K562 (cell line): ENCODE measurements at regions not wholly inside any gene's neighbourhood (a gene's known extent, or its start where the extent isn't known, plus 50 kb on each side); places are given as distances from the start of the nearest gene placed in this dataset.

ENCODE experiments used
- ATAC-seq: fragments of 200-7000 bp; cut with Tn5 transposase; 3 replicates; pipeline ENCODE4 v1.9.1; 2020; ENCODE audit warnings: moderate library complexity
- BruUV-seq: library from RNA; stranded (reverse); fragments of 400-500 nt; replicated peaks from 2 replicates; lab custom pipeline; 2021; lab: Mats Ljungman, UMichigan
- CTCF ChIA-PET: fragments of 300-600 bp; formaldehyde crosslinking; extraction: SDS; loops from one replicate; lab custom pipeline; 2021; ENCODE audit warnings: low intra/inter-chr PET ratio; lab: Yijun Ruan, JAX
- POLR2A ChIA-PET: fragments of 300-600, 350-650 bp; sonication (Branson Sonifier 250); formaldehyde crosslinking; extraction: SDS; loops from one replicate; lab custom pipeline; 2021; ENCODE audit warnings: antibody characterized with exemption, inconsistent platforms; lab: Yijun Ruan, JAX
- DNase-seq, 4 experiments: peaks; one replicate each; pipeline versions ENCODE4 v3.0.0 to v3.0.0-alpha.2; 2011 to 2018; ENCODE audit warnings: low spot score in 3 of 4, mixed read lengths in 3 of 4; ENCODE audit errors: extremely low read depth in 1 of 4
- FAIRE-seq: peaks from 2 replicates; lab custom pipeline; 2011; peaks lifted over from hg19 to GRCh38; lab: Jason Lieb, UNC
- H2AFZ ChIP-seq: 2 replicates; pipeline ENCODE4 v1.6.0; 2011; ENCODE audit warnings: low read depth, low read length, control low read depth, inconsistent platforms
- H3K27ac ChIP-seq: fragments of 200-600 bp; 3 replicates; pipeline ENCODE4 v1.8.0; 2011; ENCODE audit warnings: low read depth, mild to moderate bottlenecking, control low read depth, inconsistent platforms, low read length, moderate library complexity, mixed read lengths; ENCODE audit errors: extremely low read depth
- H3K27me3 ChIP-seq, 2 experiments: fragments of 300-600 bp in 1 of 2; 2 replicates in 1 of 2; 3 replicates in 1 of 2; pipeline versions ENCODE4 v1.6.0 to v1.8.0; 2011; ENCODE audit warnings: inconsistent platforms in 2 of 2, low read length in 2 of 2, mild to moderate bottlenecking in 1 of 2, mixed read lengths in 1 of 2, moderate library complexity in 1 of 2; ENCODE audit not compliant: control insufficient read depth in 2 of 2, insufficient read depth in 2 of 2
- H3K36me3 ChIP-seq: fragments of 300-600 bp; 3 replicates; pipeline ENCODE4 v1.8.0; 2011; ENCODE audit warnings: mild to moderate bottlenecking, low read length, inconsistent platforms; ENCODE audit not compliant: control insufficient read depth, insufficient read depth
- H3K4me1 ChIP-seq, 2 experiments: fragments of 200-600 bp in 1 of 2; replicated peaks in 1 of 2; 2 replicates in 1 of 2; 3 replicates in 1 of 2; pipeline versions ENCODE4 v1.5.1 to v1.8.0; 2011; ENCODE audit warnings: inconsistent platforms in 2 of 2, low read length in 2 of 2, mild to moderate bottlenecking in 1 of 2, mixed read lengths in 1 of 2, moderate library complexity in 1 of 2; ENCODE audit not compliant: control insufficient read depth in 2 of 2, insufficient read depth in 2 of 2
- H3K4me2 ChIP-seq: 2 replicates; pipeline ENCODE4 v1.6.1; 2011; ENCODE audit warnings: low read length, control low read depth, inconsistent platforms, mixed read lengths; ENCODE audit not compliant: insufficient read depth
- H3K4me3 ChIP-seq: fragments of 200-600 bp; sonication (generic), shearing (Covaris generic); 2 replicates; pipeline ENCODE4 v1.5.1; 2016; ENCODE audit warnings: control low read depth, inconsistent platforms
- H3K79me2 ChIP-seq: fragments of 200-600 bp; 3 replicates; pipeline ENCODE4 v1.8.0; 2011; ENCODE audit warnings: low read length, inconsistent platforms; ENCODE audit not compliant: control insufficient read depth, insufficient read depth
- H3K9ac ChIP-seq, 2 experiments: 2 replicates each; pipeline versions ENCODE4 v1.6.0 to v1.6.1; 2011; ENCODE audit warnings: low read depth in 2 of 2, low read length in 2 of 2, control low read depth in 1 of 2, inconsistent platforms in 1 of 2, mild to moderate bottlenecking in 1 of 2, mixed read lengths in 1 of 2; ENCODE audit not compliant: insufficient read depth in 1 of 2
- H3K9me1 ChIP-seq: one replicate; pipeline ENCODE4 v1.6.0; 2011; ENCODE audit warnings: inconsistent platforms, mild to moderate bottlenecking, low read length, moderate library complexity; ENCODE audit not compliant: control insufficient read depth, insufficient read depth
- H3K9me3 ChIP-seq: replicated peaks from 2 replicates; pipeline ENCODE4 v1.5.1; 2011; ENCODE audit warnings: low read depth, low read length, inconsistent platforms; ENCODE audit not compliant: control insufficient read depth, insufficient read depth
- H4K20me1 ChIP-seq: replicated peaks from 2 replicates; pipeline ENCODE4 v1.6.1; 2011; ENCODE audit warnings: low read length, inconsistent platforms, mixed read lengths; ENCODE audit not compliant: control insufficient read depth, insufficient read depth
- GATA2 ChIP-seq: sonication (generic); formaldehyde crosslinking; IDR thresholded peaks from 2 replicates; pipeline ENCODE4 v1.4.0; 2020; ENCODE audit warnings: mild to moderate bottlenecking, missing genetic modification reagents
- TBL1XR1 ChIP-seq, 2 experiments: IDR thresholded peaks; 2 replicates each; pipeline ENCODE4 v1.6.1; 2012; ENCODE audit warnings: improper control_type of control experiment in 2 of 2, low read length in 2 of 2, mild to moderate bottlenecking in 1 of 2
- XRCC3 ChIP-seq: fragments of 450-650 bp; IDR thresholded peaks from 2 replicates; pipeline ENCODE4 v1.6.1; 2017; ENCODE audit warnings: mild to moderate bottlenecking, moderate library complexity
- YY1 ChIP-seq, 3 experiments: IDR thresholded peaks; 2 replicates each; pipeline ENCODE4 v1.6.1; 2011; ENCODE audit warnings: low read length in 2 of 3, mild to moderate bottlenecking in 2 of 3, moderate library complexity in 2 of 3, borderline replicate concordance in 1 of 3, control low read depth in 1 of 3, low read depth in 1 of 3; ENCODE audit not compliant: insufficient read depth in 3 of 3, insufficient replicate concordance in 2 of 3, control insufficient read depth in 1 of 3, insufficient read length in 1 of 3; ENCODE audit errors: extremely low read depth in 1 of 3
- ZNF592 ChIP-seq: fragments of 450-650 bp; IDR thresholded peaks from 2 replicates; pipeline ENCODE4 v1.6.1; 2017; ENCODE audit warnings: antibody characterized with exemption, mild to moderate bottlenecking
- WGBS: fragments of 100-300 bp; shearing (Covaris generic); methylation state at CpG from one replicate; pipeline ENCODE4 v1.1.6; 2016; ENCODE audit warnings: low coverage, mixed read lengths; ENCODE audit not compliant: insufficient coverage; ENCODE audit errors: missing lambda C conversion rate; 5-methylcytosine and 5-hydroxymethylcytosine counted together
- in situ Hi-C: fragments of 300-500 bp; cut with MboI; formaldehyde crosslinking; loops from 4 replicates; pipeline ENCODE4 v1.15.0; 2018; ENCODE audit warnings: inconsistent platforms, mixed read lengths
- intact Hi-C: fragments of 100-400 bp; cut with micrococcal nuclease; formaldehyde crosslinking; loops from 2 replicates; pipeline ENCODE4 v1.14.2; 2022
- TF ChIP-seq, protein P1 (sequence below), 2 experiments: fragments of 150-350 bp in 1 of 2; IDR thresholded peaks; 2 replicates each; pipeline ENCODE4 v1.6.1; 2012 to 2016; ENCODE audit warnings: low read depth in 2 of 2, low read length in 2 of 2, mild to moderate bottlenecking in 1 of 2, moderate library complexity in 1 of 2
- TF ChIP-seq, protein P2 (sequence below), 2 experiments: fragments of 450-650 bp; conservative IDR thresholded peaks; 2 replicates each; pipeline ENCODE4 v1.6.1; 2017; ENCODE audit warnings: mild to moderate bottlenecking in 2 of 2, moderate library complexity in 2 of 2
- TF ChIP-seq, protein P3 (sequence below): fragments of 450-650 bp; IDR thresholded peaks from one replicate; pipeline ENCODE4 v1.6.1; 2018; ENCODE audit warnings: mild to moderate bottlenecking, moderate library complexity; ENCODE audit not compliant: partially characterized antibody

DNA sequence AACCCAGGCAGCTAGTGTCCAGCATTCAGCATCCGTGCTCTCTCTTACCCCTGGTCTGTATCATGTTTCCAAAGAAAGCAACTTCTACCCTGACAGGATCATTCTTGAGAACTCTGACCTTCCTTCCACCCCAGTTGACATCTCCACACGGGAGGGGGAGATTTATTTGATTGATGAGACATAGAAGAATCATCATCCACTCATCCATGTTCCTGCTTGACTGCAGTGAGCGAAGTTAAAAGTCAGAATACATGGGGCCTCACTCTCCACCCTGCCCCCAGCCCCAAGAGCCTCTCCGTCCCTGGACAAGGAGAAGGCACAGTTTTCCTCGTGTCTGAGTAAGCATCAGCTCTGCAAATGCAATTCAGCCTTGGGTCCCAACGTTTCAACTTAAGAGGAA is 356.0 kb upstream of the TNP1 start (continued):
- TF ChIP-seq, protein P1, sequence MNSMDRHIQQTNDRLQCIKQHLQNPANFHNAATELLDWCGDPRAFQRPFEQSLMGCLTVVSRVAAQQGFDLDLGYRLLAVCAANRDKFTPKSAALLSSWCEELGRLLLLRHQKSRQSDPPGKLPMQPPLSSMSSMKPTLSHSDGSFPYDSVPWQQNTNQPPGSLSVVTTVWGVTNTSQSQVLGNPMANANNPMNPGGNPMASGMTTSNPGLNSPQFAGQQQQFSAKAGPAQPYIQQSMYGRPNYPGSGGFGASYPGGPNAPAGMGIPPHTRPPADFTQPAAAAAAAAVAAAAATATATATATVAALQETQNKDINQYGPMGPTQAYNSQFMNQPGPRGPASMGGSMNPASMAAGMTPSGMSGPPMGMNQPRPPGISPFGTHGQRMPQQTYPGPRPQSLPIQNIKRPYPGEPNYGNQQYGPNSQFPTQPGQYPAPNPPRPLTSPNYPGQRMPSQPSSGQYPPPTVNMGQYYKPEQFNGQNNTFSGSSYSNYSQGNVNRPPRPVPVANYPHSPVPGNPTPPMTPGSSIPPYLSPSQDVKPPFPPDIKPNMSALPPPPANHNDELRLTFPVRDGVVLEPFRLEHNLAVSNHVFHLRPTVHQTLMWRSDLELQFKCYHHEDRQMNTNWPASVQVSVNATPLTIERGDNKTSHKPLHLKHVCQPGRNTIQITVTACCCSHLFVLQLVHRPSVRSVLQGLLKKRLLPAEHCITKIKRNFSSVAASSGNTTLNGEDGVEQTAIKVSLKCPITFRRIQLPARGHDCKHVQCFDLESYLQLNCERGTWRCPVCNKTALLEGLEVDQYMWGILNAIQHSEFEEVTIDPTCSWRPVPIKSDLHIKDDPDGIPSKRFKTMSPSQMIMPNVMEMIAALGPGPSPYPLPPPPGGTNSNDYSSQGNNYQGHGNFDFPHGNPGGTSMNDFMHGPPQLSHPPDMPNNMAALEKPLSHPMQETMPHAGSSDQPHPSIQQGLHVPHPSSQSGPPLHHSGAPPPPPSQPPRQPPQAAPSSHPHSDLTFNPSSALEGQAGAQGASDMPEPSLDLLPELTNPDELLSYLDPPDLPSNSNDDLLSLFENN (IDR thresholded peaks at IDR 0.05; ENCODE audit: low read depth in 2 of 2, low read length in 2 of 2), result no peak
- TF ChIP-seq, protein P2, sequence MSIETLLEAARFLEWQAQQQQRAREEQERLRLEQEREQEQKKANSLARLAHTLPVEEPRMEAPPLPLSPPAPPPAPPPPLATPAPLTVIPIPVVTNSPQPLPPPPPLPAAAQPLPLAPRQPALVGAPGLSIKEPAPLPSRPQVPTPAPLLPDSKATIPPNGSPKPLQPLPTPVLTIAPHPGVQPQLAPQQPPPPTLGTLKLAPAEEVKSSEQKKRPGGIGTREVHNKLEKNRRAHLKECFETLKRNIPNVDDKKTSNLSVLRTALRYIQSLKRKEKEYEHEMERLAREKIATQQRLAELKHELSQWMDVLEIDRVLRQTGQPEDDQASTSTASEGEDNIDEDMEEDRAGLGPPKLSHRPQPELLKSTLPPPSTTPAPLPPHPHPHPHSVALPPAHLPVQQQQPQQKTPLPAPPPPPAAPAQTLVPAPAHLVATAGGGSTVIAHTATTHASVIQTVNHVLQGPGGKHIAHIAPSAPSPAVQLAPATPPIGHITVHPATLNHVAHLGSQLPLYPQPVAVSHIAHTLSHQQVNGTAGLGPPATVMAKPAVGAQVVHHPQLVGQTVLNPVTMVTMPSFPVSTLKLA (conservative IDR thresholded peaks at IDR 0.05), result no peak
- TF ChIP-seq XRCC3 (no peak), TBL1XR1 (IDR thresholded peaks at IDR 0.05; ENCODE audit: low read length in 2 of 2) (no peak)

DNA sequence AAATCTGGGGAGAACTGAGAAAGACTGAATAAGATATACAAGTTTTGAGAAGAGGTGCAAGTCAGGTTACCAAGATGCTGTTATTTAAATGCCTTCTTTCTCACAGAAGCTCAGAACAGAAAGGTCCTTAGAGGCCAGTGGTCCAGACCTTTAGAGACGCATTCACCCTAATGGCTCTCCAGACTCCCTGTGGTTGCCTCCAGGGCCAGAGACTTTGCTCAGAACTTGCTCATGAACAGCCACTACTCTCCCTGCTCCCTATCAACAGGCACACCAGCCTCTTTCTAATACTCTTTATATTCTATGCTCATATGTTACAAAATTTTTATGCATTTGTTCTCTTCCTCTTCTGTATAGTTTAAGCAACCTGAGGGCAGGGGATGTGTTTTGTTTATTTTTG is 349.0 kb upstream of the TNP1 start:
- H3K4me3 ChIP-seq, result no peak overlapping the region
- H3K79me2 ChIP-seq, result no peaks in the 10 kb centered on the region
- CTCF ChIA-PET, result no interaction called here
- DNase-seq (no peak), FAIRE-seq (no peak), ATAC-seq (no peak)
- in situ Hi-C loops, result no loop called here
- no TSS peak for BruUV-seq
- H3K9me1 ChIP-seq, result no peaks in the 10 kb centered on the region
- no peak overlapping the region for H3K9ac ChIP-seq
- POLR2A ChIA-PET, result no interaction called here
- no peaks in the 10 kb centered on the region for H4K20me1 ChIP-seq
- H3K4me1 ChIP-seq, result no peaks in the 10 kb centered on the region
- no peak overlapping the region for H3K27ac ChIP-seq
- peaks cover 0 to 13% of the 10 kb centered on the region in 2 experiments; a peak in 3 of 5 replicates for H3K27me3 ChIP-seq
- H3K4me2 ChIP-seq, result no peak overlapping the region
- no peak overlapping the region for H2AFZ ChIP-seq
- intact Hi-C loops, result no loop called here
- H3K36me3 ChIP-seq, result no peaks in the 10 kb centered on the region
- H3K9me3 ChIP-seq, result no peaks in the 10 kb centered on the region
- WGBS, result 38% methylated on average over 1 of the region's 1 CpG
- TF ChIP-seq YY1 (IDR thresholded peaks at IDR 0.05; ENCODE audit: borderline replicate concordance in 1 of 3, control insufficient read depth in 1 of 3, extremely low read depth in 1 of 3, insufficient read depth in 3 of 3, insufficient read length in 1 of 3, insufficient replicate concordance in 2 of 3, low read depth in 1 of 3, low read length in 2 of 3) (no peak), ZNF592 (no peak), GATA2 (CRISPR knock-in tag) (no peak)
- TF ChIP-seq, protein P3, sequence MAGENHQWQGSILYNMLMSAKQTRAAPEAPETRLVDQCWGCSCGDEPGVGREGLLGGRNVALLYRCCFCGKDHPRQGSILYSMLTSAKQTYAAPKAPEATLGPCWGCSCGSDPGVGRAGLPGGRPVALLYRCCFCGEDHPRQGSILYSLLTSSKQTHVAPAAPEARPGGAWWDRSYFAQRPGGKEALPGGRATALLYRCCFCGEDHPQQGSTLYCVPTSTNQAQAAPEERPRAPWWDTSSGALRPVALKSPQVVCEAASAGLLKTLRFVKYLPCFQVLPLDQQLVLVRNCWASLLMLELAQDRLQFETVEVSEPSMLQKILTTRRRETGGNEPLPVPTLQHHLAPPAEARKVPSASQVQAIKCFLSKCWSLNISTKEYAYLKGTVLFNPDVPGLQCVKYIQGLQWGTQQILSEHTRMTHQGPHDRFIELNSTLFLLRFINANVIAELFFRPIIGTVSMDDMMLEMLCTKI, result no peak
